GM19023 (cell line): ENCODE measurements at regions not wholly inside any gene's neighbourhood (a gene's known extent, or its start where the extent isn't known, plus 50 kb on each side); places are given as distances from the start of the nearest gene placed in this dataset.
"Not testable (repeated sequence)": the region's sequence is repeated elsewhere in the genome, so short reads cannot be mapped to it uniquely, and the experiment has no call there.

ENCODE experiments used
- ATAC-seq: cut with Tn5 transposase; IDR thresholded peaks from one replicate; pipeline ENCODE4 v1.9.1; 2021; ENCODE audit warnings: mild to moderate bottlenecking, moderate library complexity; ENCODE audit not compliant: unreplicated experiment

GRCh38 chr2:14751581-14751980 lies 119.1 kb downstream of the LRATD1 start:
- ATAC-seq = no peak

- ATAC-seq = no peak
Observed at GRCh38 chr2:14752295-14752694, 119.8 kb downstream of the LRATD1 start.

DNA sequence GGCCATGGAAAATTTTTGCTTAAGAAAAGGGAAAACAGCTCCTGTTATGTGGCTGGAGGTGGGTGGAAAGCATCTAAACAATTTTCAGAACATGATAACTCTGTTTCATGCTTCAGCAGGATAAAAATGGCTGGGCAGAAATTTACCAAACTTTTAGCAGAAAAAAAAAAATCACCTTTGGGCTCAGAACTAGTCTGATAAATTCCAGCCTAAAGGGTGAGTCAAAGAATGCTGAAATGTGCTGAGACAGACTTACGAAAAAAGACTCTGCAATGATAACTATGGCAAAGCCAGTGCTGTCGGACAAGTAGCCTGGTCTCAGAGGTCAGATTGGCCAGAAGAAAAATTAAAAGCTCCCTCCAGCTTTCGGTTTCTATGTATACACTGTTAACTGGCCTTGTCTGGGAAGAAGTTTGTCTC lies 123.6 kb downstream of the LRATD1 start:
- ATAC-seq = no peak

- no peak for ATAC-seq
Observed at GRCh38 chr2:14756981-14757657, 124.6 kb downstream of the LRATD1 start.

GRCh38 chr2:14759082-14759481 lies 126.6 kb downstream of the LRATD1 start:
- ATAC-seq = no peak

- ATAC-seq = no peak
Observed at GRCh38 chr2:14760169-14760568, 127.7 kb downstream of the LRATD1 start.

DNA sequence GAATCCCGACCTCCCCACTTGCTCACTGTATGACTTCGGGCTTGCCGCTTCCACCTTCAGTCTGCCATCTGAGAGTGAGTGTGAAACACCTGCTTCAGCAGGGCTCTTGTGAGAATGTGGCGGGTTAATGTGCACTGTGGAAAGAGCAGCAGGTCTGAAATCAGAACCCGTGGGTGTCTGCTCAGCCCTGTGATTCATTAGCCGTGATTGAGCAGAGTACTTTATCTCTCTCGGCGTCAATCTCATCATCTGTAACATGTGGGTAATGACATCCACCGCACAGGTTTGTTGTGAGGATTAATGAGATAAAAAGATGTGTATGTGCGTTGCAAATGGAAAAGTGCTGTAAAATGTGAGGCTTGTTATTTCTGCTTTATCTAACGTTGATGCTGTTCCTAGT lies 128.6 kb downstream of the LRATD1 start:
- no peak for ATAC-seq

DNA sequence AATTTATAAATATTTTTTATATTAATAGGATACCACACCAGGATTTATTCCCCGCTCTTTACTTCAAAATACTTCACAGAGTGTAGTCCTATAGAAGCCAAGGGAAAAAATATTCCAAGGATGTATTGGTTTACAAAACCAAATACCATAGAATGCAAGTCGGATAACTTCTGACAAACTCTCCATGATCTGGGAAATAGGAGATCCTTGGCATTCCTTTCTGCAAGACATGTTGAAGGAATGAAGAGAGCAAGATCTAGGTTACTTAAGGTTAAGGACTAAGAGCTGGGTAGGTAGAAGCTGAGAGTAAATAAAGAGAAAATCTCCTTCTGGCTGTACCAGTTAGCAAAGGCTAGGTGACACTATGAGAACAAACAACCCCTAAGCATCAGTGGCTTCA lies 141.2 kb downstream of the LRATD1 start:
- no peak for ATAC-seq

DNA sequence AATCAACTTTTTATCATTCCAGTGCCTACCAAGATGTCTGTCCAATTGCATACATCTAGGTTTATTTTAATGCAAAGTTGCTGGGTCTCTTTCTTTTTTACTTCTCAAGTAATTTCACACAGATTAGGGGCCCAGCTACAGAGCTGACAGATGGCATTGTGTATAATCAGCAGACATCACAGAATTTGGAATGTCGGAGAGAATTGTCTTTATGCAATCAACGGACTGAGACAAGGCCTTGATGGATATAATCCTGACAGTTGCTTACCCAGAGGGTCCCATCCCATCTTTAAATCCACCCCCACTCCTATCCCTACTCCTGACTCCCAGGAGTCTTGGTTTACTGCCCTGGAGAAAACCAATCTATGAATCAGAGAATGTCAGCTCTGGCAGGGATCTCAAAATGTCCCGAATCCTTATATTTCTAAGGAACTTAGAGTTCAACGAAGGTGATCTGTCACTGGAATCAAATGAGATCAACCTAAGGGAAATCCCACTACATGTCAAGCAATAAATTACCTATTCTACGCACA lies 142.0 kb downstream of the LRATD1 start:
- ATAC-seq = no peak

DNA sequence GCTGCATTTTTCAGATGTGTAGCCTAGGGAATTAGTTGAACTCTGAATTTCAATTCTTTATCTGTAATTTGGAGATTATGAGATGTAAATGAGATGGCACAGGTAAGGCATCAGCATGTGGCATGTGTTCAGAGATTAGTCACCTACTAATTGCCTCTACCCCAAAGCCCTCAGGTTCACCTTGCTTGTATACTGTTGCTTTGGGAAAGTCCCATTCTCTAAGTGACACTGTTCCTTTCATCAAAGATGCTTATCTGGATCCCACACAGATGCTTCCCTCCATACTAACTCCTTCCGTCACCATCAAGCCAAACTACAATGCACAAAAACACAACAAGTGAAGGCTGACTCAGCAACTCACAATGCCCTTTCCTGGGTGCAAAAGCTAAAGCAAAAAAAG lies 143.7 kb downstream of the LRATD1 start:
- ATAC-seq = no peak

DNA sequence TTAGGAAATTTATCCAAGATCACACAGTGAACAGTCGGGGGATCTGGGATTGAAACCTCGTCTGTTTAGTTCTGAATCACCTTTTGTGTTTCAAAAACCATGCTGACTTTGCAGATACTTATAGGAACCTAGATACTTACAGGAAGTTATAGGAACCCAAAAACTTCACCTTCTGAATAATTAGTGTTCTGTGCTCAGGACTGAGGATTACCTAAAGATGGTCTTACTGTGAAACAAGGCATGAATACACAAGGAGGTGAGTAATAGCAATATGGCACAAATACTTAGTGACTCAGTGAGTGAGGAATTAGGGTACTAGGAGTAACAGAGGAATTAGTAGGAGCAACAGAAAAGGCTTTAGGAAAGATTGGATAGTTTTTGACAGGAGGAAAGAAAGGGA lies 145.5 kb downstream of the LRATD1 start:
- no peak for ATAC-seq

- no peak for ATAC-seq
Observed at GRCh38 chr2:14779252-14779651, 146.7 kb downstream of the LRATD1 start.

DNA sequence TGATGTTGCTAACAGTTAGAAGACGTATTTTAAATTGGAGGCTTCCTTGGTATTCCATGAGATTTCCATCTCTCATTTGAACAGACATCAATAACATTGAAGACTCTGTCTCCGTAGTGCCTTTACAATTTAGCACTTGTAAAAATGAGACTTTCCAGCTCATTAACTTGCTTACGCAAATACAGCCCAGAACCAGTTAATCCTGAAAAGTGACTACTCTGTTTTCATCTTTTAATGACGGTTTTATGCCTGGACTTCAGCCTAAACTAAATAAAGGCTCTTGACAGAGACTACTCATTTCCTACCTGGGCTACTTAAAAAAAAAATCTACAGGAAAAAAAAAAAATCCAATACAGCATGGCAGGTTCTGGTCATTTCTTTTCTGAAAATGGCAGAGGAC lies 148.6 kb downstream of the LRATD1 start:
- no peak for ATAC-seq

DNA sequence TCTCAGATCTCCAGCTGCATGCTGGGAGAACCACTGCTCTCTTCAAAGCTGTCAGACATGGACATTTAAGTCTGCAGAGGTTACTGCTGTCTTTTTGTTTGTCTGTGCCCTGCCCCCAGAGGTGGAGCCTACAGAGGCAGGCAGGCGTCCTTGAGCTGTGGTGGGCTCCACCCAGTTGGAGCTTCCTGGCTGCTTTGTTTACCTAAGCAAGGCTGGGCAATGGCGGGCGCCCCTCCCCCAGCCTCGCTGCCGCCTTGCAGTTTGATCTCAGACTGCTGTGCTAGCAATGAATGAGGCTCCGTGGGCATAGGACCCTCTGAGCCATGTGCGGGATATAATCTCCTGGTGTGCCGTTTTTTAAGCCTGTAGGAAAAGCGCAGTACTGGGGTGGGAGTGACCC lies 156.3 kb downstream of the LRATD1 start:
- ATAC-seq = not testable (repeated sequence)

- ATAC-seq = no peak
Observed at GRCh38 chr2:14790041-14790640, 157.6 kb downstream of the LRATD1 start.

GRCh38 chr2:14803994-14804393 lies 171.5 kb downstream of the LRATD1 start:
- no peak for ATAC-seq

DNA sequence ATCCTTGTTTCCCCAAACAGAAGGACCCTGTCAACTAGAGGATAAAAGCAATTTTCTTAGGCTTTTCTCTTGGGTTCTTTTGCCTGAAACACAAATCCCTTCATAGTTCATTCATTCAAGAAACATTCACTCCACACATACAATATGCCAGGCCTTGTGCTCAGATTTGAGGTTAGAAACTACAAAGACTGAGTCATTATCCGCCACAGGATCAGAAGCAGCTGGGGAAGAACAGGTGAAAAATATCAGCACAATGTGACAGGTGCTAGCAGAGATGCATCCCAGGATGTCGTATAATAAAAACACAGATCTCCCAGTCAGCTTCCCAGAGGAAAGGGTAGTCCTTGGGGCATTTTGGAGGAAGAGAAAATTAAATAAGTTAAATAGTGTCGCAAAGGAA lies 172.4 kb downstream of the LRATD1 start:
- no peak for ATAC-seq

DNA sequence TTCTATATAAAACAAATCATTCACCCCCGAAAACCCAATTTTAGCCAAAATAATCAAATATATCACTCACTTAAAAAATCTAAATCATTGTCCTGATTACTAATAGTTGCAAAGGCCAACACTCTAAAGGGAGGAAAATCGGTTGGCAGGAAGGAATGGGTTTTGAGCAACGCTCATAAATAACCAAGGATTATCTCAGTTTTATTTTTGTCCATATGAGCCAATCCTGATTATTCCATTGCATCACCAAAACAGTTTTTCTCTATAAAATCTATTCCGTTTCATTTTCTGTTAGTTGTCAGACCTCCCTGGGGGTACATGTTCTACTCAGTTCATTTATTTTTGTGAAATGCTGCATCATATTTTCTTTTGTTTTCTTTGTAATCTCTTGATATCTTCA lies 174.1 kb downstream of the LRATD1 start:
- ATAC-seq = no peak

GRCh38 chr2:14815201-14815600 lies 182.7 kb downstream of the LRATD1 start:
- ATAC-seq = no peak

DNA sequence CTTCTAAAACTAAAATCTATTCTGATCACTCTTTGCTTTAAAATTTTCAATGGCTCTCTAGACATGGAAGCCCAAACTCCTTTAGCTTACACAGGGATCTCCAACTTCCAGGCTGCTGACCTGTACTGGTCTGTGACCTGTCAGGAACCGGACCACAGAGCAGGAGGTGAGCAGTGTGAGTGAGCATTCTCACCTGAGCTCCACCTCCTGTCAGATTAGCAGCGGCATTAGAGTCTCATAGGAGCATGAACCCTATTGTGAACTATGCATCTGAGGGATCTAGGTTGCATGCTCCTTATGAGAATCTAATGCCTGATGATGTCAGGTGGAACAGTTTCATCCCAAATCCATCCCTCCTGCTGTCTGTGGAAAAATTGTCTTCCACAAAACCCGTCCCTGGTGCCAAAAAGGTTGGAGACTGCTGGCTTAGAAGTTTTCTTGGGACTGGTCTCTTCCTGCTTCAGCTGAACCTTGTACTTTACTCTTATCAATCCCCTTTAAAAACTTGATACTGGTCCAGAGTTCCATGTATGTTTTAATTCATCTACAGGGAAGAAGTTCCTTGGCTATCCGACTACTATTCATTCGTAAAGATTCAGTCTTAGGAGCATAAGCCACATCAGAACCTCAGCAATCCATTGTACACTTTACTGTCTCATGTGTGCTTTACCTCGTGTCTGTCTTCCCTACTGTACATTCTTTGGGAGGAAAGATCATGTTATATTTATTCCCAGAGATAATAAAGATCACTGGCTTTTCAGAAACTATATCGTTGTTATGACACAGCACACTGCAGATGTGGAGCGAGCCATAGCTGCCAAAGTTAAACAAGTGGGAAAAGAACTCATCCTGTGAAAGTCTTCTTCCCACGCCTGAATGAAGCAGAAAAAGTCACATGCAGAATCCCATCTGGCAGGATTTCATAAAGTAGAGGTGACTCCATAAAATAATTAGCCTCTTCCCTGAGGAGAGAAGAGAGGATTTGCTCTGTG lies 183.8 kb downstream of the LRATD1 start:
- ATAC-seq = no peak

- ATAC-seq = no peak
Observed at GRCh38 chr2:14817848-14818247, 185.3 kb downstream of the LRATD1 start.
